ENCODE measurements at regions not wholly inside any gene's neighbourhood (a gene's known extent, or its start where the extent isn't known, plus 50 kb on each side); places are given as distances from the start of the nearest gene placed in this dataset.

DNA sequence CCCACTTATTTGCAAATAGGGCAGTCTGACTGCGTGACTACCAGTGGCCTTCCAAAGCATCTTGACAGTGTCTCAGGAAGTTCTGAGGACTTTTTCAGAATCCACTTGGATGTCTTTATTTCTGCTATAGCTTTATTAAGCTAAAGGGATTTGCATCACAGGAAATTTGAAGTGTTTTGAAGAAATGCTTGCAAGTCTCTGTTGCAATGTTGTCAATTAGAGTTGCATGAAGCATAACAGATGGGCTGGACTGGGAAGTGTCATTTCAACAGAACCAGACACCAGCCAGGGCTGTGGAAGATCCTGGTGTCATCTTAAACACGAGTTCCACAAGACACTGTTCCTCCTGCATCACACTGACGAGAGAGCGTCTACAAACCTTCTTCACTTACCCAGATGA, 224.5 kb downstream of the EN1 start:
- in situ Hi-C loops (cut with HindIII; ENCODE audit: low sequenced_read_pairs), result no loop called here

DNA sequence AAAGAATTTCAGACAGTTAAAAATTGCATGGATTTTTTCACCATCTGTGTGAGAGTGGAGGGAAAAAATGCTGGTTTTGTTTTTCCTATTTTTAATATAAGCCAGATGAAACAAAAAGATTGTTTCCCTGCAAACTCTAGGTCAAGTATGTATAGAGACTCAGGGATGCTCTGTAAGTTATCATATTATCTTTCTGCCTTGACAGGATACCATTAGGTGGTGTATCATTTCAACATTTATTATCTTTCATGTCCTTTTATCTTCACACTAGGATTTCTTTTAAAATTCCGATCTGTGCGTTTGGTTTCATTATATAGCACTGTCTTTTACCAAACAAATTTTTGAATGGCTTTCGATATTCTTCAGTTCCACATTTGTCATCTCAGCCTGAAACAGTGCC, 225.3 kb downstream of the EN1 start:
- in situ Hi-C loops (cut with HindIII; ENCODE audit: low sequenced_read_pairs), result no loop called here

DNA sequence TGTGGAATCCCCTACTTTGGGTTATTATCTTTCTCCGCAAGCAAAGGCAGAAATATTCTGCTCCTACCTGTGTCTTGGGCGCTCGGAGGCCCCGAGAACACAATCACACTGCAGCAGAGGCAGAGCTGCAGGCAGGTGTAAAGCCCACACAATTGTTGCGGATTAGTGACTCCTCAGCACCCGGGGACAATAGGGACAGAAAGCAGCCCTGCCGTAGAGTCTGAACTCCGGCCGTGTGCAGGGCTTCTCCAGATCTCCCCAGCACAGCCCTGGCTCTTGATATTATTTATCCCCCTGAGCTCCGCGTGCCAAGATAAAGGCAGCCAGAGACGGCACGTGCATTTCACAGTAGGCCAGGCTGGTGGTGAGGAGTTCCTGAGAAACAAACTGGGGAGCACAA, 229.2 kb downstream of the EN1 start:
- in situ Hi-C loops (cut with HindIII; ENCODE audit: low sequenced_read_pairs), result no loop called here

DNA sequence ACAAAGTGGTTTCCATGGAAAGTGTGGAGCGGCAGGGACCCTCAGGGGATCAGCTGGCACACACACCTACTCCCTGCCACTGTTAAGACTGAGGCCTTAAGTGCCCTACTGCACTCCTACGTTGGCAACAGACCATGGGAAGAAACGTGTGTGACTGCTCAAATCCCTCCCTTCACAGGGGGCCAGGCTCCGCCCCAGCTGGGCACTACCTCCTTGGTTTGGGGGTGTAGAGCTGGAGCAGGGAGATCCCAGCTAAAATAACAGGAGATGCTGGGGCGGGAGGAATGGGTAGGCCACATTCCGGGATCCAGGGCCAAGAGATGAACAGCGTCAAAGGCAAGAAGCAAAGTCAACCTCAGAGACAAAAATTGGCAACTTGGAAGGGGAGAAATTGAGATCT, 231.0 kb downstream of the EN1 start:
- in situ Hi-C loops (cut with HindIII; ENCODE audit: low sequenced_read_pairs), result no loop called here

DNA sequence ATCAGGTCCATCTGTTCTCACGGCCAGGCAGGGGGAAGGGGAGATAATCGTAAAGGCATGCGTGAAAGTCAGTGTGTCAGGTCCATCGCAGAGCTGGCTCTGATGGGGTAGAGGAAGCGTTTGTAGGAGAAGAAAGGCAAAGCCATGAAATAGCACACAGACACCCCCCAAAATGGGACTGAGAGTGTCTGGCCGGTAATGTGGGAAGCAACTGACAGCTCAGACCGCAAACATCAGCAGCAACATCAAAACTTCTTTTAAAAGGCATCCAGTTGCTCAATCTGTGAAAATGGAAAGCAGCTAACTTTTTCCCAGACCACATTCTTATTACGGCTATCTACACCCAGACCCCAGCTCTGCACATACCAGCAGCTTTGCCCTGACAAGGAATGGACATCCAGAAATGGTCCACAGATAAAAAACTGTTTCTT, 232.6 kb downstream of the EN1 start:
- in situ Hi-C loops (cut with HindIII; ENCODE audit: low sequenced_read_pairs), result no loop called here

DNA sequence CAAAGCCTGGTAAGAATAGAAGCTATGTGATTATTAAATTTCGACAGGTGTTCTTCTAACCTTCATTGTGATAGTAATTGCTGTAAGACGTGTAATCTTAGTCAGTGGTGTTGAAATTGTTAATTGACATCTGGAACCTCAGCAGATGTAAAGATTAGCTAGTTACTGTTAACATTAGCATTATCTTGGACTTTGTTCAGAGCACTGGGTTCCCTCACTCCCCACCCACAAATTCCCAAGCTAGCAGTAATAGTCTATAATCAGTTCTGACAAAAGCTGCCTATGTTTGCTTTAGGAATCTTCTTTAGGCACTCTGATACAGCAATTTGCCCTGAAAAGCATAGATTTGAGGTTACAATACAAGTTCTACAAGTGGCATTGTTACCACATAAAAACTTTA, 233.7 kb downstream of the EN1 start:
- in situ Hi-C loops (cut with HindIII; ENCODE audit: low sequenced_read_pairs), result no loop called here

DNA sequence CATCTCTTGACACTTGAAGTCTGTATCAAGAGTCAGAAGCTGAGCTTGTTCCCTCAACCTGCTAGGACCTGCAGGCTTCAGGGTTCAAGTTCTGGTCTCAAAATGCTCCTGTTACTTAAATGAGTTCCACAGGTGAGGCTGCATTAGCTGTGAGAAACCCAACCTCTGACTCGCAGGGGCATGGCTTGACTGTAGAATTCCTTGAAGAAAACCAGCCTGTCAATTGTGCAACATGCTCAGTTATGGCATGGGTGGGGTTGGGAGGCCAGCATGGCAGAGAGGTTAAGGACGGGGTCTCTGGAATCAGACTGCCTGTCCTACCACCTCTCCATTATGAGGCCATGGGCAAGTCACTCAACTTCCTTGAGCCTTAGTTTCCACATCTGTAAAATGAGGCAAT, 235.8 kb downstream of the EN1 start:
- in situ Hi-C loops (cut with HindIII; ENCODE audit: low sequenced_read_pairs), result no loop called here

DNA sequence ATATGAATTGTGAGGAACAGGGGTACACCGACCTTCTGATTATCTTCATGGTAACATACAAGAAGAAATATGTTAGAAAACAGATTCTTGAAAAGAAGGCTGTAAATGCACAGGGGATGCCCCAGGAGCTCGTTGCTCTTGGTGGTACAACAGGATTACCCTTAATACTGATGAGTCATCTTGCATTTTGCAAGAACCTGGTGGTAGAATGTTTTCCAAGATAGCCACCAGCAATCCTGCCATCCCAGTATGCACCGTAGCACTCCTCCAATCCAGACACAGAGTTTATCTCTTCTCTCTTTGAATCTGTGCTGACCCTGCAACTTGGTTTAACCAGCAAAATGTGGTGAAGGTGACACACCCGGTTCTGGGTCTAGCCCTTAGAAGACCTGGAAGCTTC, 238.3 kb downstream of the EN1 start:
- in situ Hi-C loops (cut with HindIII; ENCODE audit: low sequenced_read_pairs), result no loop called here

DNA sequence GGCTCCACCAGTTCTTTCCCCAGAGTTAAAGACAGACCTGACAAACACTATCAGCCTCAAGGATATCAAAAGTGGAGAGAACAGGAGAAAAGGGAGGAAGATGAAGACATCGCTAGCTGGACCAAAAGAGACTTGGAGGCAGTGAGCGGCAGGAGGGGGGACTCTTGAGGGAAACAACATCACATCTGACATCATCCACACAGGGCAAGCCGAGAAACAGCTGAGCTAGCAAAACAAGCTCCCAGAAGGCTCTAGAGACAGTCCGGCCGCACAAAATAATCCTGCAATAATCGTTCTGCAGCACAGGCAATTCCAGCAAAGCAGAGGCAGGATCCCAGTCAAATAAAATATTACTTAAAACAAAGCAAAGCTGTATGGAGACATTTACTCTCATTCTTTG, 239.8 kb downstream of the EN1 start:
- in situ Hi-C loops (cut with HindIII; ENCODE audit: low sequenced_read_pairs), result no loop called here

DNA sequence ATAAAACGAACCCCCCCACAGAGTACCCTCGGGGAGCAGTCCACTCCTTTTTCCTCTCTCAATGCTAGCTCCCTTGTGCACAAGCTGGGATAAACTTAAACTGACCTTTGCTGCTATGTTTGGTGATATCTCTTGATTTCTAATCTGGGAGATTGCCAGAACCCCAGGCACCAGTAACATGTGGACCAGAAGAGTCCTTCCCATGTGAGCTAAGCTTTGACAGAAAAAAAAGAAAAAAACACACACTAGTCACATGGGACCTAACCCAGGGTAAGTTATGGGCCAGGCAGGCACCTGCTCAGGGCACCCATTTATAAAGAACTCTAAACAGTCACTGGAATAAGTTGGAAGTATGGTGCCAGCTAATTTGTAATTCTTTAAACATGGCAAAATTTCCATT, 242.6 kb downstream of the EN1 start:
- in situ Hi-C loops (cut with HindIII; ENCODE audit: low sequenced_read_pairs), result no loop called here

DNA sequence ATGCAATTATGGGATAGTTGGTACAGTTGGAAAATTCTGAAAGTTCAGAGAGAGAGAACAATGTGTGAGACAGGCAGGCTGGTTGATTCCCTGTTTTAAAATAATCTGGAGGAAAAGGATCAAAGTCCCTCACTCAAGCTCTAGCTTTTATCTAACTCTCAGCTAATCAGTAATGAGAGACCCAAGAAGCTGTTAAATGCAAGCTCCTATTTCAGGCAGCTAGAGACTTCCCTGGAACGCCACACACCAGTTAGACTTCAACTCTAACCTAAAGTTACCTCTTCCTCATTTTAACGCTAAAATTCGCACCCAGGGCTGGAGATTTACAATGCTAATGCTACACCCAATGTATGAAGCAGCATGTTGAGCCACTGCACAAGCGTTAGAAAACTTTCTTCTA, 243.1 kb downstream of the EN1 start:
- in situ Hi-C loops (cut with HindIII; ENCODE audit: low sequenced_read_pairs), result no loop called here

DNA sequence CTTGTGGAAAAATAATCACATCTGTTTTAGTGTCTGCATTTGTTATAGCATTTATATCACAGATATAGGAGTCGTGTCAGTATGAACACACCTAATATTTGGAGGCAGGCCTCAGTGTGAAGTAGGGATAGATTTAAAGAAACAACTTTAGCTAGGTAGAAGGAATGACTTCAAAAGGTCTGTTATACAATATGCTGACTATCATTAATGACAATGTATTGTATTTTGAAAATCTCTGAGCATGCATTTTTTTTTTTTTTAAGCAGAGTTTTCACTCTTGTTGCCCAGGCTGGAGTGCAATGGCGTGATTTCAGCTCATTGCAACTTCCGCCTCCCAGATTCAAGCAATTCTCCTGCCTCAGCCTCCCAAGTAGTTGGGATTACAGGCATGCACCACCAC, 248.3 kb downstream of the EN1 start:
- in situ Hi-C loops (cut with HindIII; ENCODE audit: low sequenced_read_pairs), result no loop called here

DNA sequence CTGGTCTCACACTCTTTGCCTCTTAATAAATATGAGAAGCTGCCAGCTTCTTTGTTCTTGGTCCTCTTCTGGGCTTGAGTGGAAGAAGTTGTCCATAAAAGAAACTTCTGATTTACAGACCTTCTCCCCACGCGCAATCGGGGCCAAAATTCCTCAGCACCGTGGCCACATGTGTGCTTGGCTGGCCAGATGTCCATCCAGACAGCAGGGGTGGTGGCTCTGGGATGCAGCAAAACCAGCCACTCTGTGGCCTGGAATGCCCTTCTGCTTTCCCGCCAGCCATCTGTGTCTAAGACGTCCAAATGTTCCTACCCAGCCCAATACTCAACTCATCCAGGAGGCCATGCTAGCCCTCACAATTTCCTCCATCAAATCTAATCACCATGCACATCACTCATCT, 250.8 kb downstream of the EN1 start:
- in situ Hi-C loops (cut with HindIII; ENCODE audit: low sequenced_read_pairs), result no loop called here

DNA sequence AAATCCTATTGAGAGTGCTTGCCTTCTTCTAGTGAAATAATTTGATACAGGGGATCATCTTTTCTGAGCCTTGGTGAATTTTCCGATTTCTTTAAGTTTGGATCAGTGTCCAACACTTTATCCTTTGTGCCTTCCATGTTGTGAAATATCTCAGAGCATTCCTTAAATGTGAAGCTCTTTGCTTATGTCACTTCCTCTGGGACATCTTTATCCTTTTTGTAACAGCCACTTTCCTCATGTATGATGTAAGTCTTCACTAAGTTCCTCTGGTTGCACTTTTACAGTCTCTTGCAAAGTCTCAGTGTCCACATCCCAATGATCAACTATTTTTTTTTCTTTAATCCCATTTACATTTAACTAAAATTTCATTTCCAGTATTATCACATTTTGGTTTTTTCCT, 254.2 kb downstream of the EN1 start:
- in situ Hi-C loops (cut with HindIII; ENCODE audit: low sequenced_read_pairs), result no loop called here

DNA sequence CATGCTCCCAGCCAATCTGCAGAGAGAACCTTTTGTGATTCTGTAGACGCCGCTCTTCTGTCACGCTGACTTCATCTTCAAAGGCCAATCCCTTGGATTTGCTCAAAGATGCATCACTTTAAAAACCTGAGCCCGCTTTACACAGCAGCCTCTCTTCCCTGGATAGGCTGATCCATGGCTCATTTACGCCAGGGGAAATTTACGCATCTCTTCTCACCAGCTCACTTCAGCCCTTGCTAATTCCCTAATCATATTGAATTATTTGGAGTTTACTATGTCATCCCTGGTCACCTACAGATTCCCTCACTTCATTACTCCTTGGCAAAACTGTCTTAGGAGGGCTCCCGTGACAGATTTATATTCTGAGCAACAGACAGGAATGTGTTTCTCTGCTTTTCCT, 256.2 kb downstream of the EN1 start:
- in situ Hi-C loops (cut with HindIII; ENCODE audit: low sequenced_read_pairs), result no loop called here

DNA sequence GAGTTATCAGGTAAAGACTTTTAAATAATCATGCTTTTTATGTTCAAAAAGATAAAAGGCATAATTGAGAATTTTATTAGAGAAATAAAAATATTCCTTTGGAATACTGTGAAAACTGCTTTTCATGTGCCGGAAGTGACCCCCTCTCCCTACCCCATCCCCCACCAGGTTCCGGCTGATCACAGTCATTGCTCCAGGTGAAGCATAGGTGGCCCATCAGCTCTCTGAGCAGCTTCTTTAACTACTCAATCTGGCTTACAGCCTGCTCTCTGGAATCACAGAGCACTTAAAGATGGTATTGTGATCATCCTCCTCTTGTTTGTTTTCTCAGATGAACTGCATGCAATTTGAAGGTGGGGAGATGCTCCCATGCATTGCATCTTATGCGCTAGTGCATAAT, 257.7 kb downstream of the EN1 start:
- in situ Hi-C loops (cut with HindIII; ENCODE audit: low sequenced_read_pairs), result no loop called here

DNA sequence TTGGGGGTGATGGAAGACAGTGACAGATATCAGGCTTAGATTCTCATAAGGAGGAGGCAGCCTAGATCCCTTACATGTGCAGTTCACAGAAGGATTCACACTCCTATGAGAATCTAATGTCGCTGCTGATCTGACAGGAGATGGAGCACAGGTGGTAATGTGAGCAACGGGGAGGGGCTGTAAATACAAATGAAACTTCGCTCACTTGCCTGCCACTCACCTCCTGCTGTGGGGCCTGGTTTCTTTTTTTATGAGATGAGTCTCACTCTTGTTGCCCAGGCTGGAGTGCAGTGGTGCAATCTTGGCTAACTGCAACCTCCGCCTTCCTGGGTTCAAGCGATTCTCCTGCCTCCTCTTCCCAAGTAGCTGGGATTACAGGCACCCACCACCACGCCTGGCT, 258.6 kb downstream of the EN1 start:
- in situ Hi-C loops (cut with HindIII; ENCODE audit: low sequenced_read_pairs), result no loop called here

DNA sequence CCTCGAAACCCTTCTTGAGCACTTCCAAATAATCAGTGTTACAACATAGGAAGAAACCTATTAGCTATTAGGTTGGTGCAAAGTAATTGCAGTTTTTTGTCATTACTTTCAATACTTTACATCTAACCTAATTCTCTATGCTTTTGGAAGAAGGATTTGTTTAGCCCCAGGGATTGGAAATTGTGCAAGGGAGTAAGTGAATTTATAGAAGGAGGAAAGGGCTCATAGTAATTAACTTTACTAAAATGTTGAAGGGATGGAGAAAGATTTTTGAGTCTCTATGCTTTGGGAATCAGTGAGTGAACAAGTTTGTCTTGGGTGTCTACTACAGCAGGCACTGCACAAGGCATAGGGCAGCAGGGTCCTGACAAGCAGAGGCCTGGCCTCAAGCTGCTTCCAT, 261.1 kb downstream of the EN1 start:
- in situ Hi-C loops (cut with HindIII; ENCODE audit: low sequenced_read_pairs), result no loop called here

DNA sequence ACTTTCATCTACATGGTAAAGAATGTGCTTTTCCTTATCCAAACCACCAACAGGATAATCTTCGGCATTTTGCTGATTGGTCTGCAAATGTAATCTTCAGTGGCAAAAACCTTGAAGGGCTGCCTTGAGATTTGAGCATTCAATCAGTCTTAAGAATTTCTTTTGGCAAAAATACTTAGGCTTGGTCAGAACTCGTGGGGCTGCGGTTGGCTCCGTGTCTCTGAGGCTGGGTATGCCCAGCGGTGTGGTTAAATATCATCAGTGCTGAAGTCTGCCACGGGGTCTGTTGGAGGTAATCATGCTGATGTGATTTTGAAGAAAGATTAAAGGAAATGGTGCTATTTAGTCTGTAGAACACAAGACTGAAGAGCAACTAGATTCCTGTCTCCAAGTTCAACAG, 262.6 kb downstream of the EN1 start:
- in situ Hi-C loops (cut with HindIII; ENCODE audit: low sequenced_read_pairs), result no loop called here

DNA sequence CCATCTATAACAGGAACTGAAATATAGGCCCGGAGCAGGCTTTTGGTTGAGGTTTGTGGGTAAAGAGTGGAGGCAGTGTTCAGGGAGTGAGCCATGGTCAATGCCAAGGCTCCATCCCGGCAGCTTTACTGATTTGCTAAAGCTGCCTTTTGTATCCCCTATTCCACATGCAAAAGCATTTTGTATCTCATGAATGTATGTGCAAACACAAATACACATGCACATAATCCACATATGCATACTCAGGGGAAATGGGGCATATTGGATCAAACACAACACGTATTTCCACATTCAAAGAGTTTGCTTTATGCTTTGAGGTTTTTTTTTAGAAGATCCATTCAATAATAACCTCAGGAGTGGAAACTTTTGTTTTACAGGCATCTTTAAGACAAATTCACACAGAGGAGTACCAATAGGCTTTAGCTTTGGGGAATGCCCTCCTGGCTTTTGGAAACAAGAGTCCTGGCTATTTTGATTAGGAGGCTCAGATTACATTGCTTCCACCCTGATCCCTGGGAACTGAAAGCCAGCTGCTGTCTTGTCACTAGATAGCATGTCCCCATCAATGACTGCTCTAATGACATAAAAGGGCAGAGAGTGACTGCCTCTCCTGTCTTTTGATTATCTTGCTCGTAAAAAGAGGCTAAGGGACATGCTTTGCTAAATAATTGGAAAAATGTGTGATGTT, 263.2 kb downstream of the EN1 start:
- in situ Hi-C loops (cut with HindIII; ENCODE audit: low sequenced_read_pairs), result no loop called here

DNA sequence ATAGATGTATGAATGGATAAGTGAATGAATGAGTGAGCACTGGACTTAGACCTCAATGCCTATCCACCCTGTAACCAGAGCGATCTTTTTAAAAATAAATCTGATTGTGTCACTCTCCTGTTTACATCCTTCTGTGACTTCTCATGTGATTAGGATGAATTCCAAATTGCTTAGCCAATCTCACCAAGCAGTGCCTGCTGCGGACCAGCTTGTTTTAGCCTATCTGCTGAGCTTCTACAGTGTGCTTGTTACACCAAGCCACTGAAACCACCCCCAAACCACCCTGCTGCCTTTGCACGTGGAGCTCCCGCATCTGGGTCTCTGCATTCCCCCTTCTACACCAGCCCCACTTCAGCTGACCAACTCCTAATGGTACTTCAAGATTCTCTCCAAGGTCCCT, 265.4 kb downstream of the EN1 start:
- in situ Hi-C loops (cut with HindIII; ENCODE audit: low sequenced_read_pairs), result no loop called here

DNA sequence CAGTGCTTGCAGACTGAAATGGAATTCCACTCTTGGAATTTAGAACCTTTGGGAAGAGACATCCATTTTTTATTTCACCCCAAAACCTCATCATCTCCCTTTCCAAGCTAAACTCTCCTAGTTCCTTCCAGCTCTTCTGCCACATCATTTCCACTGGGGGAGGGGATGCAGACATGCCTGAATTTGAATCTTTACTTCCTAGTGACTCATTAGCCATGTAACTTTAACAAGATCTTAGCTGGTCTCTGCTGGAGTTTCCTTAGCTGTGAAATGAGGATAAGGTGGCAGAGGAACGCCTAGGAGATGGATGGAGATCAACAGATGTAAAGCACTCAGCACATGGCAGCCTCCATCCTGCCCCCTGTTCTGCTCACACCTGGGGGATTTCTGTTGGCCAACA, 266.8 kb downstream of the EN1 start:
- in situ Hi-C loops (cut with HindIII; ENCODE audit: low sequenced_read_pairs), result no loop called here

DNA sequence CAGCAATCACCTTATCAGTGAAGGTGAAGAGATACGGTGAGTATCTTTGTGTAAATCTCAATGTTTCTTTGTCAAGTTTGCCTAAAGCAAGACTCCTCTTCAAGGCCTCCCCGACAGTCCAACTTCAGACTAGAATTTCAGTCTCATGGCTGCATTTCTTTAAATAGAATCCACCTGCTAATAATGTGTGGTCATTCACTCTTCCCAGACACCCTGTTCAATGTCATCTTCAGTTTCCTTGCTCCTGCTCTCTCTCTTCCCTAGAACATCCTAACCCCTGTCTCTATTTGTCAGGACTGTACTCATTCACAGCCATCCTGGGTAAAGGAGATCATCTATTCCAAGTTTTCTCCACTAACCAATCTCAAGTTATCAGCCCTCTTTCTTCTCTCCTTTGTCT, 267.3 kb downstream of the EN1 start:
- in situ Hi-C loops (cut with HindIII; ENCODE audit: low sequenced_read_pairs), result no loop called here

DNA sequence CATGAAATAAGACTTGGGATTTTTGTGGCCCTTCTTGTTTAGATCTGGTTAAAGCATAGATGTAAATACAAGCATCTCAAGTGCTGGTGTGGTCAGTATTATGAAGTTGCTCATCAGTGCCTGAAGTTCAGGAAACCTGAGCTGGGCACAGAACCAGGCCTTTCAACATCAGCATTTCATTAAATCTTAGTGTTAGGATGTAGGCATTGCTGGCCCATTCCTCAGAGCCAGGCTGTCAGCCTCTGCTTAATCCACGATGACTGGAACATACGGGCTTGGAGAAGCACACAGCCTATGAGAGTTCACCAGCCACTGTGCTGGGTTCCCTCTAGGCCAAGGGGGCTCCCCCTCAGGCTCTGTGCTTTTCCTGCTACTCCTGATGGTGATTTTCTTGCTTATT, 270.2 kb downstream of the EN1 start:
- in situ Hi-C loops (cut with HindIII; ENCODE audit: low sequenced_read_pairs), result no loop called here

All from DLD1 (cell line).